Activated naive CD4-positive, alpha-beta T cell treated with anti-CD3 and anti-CD28 coated beads, Interleukin-2, amount 50 U/mL, for 72 hours (primary cell): ENCODE measurements at regions not wholly inside any gene's neighbourhood (a gene's known extent, or its start where the extent isn't known, plus 50 kb on each side); places are given as distances from the start of the nearest gene placed in this dataset.

ENCODE experiments used
- ATAC-seq, 2 donors: fragments of 150-1000 bp; cut with Tn5 transposase; 2 replicates each; pipeline ENCODE4 v1.10.0; 2021; ENCODE audit warnings: mild to moderate bottlenecking in 2 of 2, moderate library complexity in 2 of 2
- DNase-seq, 2 donors: peaks; one replicate each; pipeline ENCODE4 v3.0.0; 2021 to 2022; ENCODE audit warnings: low spot score in 2 of 2
- H3K27ac Mint-ChIP-seq, 2 donors: one replicate each; pipeline ENCODE4 v1.8.0; 2022; ENCODE audit warnings: mild to moderate bottlenecking in 2 of 2, mixed read lengths in 2 of 2
- H3K36me3 Mint-ChIP-seq, 2 donors: one replicate each; pipeline ENCODE4 v1.8.0; 2022; ENCODE audit warnings: mixed read lengths in 2 of 2
- H3K9me3 Mint-ChIP-seq, 2 donors: one replicate each; pipeline ENCODE4 v1.8.0; 2022; ENCODE audit warnings: mixed read lengths in 2 of 2

DNA sequence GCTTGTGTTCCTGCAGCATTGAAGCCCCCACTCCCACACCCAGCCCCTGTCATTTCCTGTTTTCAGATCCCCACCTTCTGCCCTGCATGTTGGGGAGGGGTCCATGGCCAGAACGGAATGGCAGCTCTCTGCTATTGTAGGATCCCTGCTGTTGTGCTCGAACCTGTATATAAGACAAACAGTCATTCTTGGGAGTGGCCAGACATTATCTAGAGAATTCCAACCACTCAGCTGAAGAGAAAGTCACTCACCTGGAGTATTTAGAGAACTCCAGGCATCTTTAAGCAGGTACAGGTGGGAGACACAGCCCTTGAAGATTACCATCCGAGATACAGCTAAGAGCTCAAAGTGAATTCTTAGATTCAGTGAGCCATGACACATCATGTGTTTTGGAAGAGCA is 96.1 kb downstream of the C9orf152 start:
- Mint-ChIP-seq H3K9me3 (no peaks in the 10 kb centered on the region), H3K27ac (peak overlapping the region in 1 of 2 donors; percentile 29), H3K36me3 (no peaks in the 10 kb centered on the region)
- DNase-seq = no peak
- ATAC-seq = no peak

DNA sequence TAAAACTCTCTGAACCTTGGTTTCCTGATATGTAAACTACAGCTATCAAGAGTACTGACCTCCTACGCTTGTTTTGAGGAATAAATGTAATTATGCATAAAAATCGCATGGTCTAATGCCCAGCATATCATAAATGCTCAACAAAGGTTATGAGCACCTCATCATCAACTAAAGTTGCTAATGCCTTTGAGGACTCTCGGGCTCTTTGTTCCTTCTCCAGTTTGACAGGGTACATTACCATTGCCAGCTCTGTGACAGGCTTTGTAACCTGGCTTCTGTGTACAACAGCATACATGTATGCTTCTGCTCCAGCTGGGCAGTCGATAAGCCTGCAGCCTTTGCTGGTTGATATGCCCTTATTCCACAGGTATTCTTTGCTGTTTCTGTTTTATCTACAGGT is 95.2 kb downstream of the C9orf152 start:
- DNase-seq (no peak), ATAC-seq (no peak)
- Mint-ChIP-seq H3K36me3 (no peaks in the 10 kb centered on the region), H3K9me3 (no peaks in the 10 kb centered on the region), H3K27ac (no peak overlapping the region)

DNA sequence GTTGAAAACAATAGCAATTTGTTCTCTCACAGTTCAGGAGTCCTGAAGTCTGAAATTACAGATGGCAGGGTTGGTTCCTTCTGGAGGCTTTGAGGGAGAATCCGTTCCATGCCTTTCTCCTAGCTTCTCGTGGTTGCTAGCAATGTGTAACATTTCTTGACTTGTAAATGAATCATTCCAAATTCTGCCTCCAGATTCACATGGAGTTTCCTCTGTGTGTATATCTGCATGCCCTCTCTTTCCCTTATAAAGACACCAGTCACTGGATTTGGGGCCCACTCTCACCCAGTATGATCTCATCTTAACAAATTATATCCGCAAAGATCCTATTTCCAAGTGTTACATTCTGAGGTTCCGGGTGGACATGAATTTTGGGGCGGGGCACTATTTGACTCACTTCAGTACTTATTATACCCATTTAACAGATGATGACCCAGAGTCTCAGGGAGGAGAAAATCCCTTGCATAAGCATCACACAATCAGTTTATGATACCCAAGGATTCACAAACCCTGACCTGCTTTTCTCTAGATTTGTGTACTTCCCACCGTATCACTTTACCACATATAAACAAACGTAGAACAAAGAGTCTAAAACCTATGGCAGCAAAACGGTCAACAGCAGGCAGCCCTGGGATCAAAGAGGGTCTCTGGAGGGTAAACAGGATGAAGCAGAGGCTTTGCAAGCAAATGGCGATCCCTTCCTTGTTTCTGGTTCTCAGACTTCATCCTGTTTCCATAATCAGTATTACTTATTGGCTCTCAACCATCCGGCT is 93.7 kb downstream of the C9orf152 start:
- Mint-ChIP-seq H3K9me3 (no peaks in the 10 kb centered on the region), H3K27ac (no peak overlapping the region), H3K36me3 (no peaks in the 10 kb centered on the region)
- DNase-seq = no peak
- no peak for ATAC-seq

DNA sequence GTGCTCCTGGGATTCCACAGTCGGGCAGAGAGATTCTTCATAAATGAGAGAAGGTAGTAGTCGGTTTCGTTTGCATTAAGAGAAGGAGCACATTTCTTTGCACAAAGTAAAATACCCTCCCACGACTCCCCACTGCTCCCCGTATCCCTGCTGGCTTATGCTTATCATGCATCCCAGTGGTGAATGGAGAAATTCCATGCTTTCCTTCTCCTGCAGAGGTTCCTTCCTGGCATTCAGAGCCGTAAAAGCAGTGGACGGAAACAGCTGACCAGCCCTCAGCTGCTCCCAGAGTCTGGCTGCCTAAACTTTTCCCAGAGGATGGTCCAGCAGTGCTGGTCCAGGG is 93.1 kb downstream of the C9orf152 start:
- no peak for DNase-seq
- no peaks in the 10 kb centered on the region for H3K36me3 Mint-ChIP-seq
- H3K27ac Mint-ChIP-seq = peak overlapping the region in 1 of 2 donors; percentile 23
- H3K9me3 Mint-ChIP-seq = no peaks in the 10 kb centered on the region
- ATAC-seq = no peak

DNA sequence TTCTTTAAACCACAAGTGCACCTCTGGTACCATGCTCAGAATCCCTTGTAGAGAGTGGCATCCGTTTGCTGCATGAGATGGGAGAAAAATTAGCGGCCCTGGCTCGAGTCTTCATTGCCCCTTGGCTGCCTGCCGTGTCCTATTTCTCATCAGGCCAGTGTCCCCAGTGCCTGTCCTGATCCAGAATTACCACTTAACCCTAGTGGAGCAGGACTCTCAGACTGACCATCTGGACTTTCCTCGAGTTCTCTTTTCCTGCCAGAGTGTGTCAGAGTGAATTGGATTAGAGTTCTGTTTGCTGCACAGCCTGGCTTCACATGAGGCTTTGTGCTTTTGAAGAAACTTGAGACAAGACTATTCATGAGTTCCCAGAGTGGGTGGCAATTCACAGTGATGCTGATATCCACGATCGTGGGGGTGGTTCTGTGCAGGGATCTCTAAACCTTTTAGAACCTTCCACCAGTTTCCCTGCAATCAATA is 92.6 kb downstream of the C9orf152 start:
- Mint-ChIP-seq H3K36me3 (no peaks in the 10 kb centered on the region), H3K27ac (peak overlapping the region in 1 of 2 donors; percentile 23), H3K9me3 (no peaks in the 10 kb centered on the region)
- no peak for ATAC-seq
- no peak for DNase-seq

DNA sequence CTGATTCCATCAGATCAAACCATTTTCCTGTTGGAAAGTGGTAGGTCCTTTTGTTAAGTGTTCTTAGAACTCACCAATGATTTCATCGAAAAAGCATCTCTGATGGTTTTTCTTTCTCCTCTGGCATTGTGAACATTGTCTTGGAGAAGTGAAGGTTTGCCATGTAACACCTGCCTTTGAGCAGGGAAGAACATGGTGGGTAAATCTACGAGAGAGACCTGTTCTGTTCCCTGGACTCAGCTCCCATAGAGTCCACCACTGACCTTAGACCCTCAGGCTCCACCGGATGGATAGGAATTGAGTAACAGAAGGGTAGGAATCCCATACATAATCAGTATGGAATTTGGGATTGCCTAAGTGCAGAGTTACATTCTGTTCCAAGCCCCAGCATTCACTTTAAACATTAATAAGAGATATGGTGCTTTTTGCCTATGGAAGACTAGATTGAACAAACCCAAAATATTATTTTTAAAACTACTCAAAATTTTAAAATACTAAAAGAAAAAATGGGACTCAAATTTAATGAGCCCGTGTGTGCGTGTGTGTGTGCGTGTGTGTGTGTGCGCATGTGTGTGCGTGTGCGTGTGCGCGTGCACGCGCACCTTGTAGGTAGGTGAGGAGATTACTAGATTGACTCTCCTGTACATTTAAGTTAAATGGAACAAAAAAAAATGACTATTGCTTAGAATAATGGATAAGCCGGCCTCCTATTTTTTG is 92.0 kb downstream of the C9orf152 start:
- Mint-ChIP-seq H3K36me3 (no peaks in the 10 kb centered on the region), H3K9me3 (no peaks in the 10 kb centered on the region), H3K27ac (no peak overlapping the region)
- ATAC-seq (no peak), DNase-seq (no peak)

DNA sequence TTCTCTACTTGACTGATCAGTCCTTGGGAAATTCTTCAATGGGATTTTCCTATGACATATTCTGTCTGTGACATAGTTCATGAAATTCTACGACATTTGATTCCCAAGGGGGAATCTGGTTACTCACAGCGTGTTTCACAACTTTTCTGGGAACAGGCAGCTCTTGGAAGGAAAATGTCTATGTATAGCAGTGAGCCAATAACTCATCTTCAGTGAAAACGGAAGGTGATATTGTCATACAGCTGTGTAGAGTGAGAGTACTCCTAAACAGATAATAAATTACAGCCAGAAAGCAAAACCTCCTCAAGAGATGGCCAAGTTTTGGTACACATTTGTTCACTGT is 91.4 kb downstream of the C9orf152 start:
- Mint-ChIP-seq H3K36me3 (no peaks in the 10 kb centered on the region), H3K27ac (no peak overlapping the region), H3K9me3 (no peaks in the 10 kb centered on the region)
- ATAC-seq (no peak), DNase-seq (no peak)

DNA sequence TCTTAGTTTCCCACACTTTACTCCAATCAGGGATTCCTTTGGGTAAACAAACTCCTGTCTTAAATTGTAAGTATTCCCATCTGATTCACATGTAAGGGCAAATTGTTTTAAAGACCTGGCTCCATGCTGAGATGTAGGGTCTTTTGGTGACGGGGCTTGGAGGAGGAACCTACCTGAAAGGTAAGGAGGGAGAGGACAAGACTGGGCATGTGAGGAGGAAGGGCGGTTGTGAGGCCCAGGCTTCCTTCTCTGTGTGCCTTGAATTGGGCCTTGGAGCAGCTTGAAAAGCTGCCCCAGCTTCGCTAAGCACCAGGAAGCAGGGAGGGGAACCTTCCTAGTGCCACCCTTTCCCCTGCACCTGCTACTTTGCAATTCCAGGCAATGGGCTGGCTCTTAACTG is 86.8 kb downstream of the C9orf152 start:
- no peak for DNase-seq
- H3K27ac Mint-ChIP-seq = no peak overlapping the region
- ATAC-seq = no peak
- H3K36me3 Mint-ChIP-seq = no peaks in the 10 kb centered on the region
- no peaks in the 10 kb centered on the region for H3K9me3 Mint-ChIP-seq

DNA sequence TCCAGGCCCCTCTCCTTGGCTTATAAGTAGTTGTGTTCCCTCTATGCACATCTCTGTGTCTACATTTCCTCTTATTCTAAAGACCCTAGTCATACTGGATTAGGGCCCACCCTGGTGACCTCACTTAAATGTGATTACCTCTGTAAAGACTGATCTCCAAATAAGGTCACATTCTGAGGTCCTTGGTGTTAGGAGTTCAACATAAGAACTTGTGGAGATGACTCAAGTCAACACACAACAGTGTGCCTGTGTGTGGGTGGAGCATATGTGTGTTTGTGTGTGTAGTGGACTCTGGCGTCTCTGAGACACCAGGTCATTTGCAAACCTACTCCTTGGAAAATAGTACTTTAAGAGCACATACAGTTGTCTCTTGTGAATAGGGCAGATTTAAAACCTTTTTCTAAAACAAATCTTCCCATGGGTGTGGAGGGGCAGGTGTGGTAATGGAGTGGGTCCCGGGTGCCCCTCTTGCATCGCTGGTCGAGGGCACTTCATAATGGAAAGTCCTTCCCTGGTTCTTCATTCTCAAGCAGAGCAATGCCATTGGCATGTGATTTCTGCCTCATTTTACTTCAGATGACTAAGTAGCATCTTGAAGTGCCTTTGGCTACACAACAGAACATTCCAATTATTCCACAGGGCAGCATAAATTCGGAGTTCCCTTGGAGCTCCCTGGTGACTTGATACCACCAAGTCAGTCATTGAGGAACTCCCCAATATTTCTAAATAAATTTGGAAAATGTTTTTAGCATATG is 84.4 kb downstream of the C9orf152 start:
- no peak overlapping the region for H3K27ac Mint-ChIP-seq
- no peaks in the 10 kb centered on the region for H3K36me3 Mint-ChIP-seq
- no peaks in the 10 kb centered on the region for H3K9me3 Mint-ChIP-seq
- peak in 1 of 2 donors; percentile 11 for ATAC-seq
- no peak for DNase-seq

DNA sequence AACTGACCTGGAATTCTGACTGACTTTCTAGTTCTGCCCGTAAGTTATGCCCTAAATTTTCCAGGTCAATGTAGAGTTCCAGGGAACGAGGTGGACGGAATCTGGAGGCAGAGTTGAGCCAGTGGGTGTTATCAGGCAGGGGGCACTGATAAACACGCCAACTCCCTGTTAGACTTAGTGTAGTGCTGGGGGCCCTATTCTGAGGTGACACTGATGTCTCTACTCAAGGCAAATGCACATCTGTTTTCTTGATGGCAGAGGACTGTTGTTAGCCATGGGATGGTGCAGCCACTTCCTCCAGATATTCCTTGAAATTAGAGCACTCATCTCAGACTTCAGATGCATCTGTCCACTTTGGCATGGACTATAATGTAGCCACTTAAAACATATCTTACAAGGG is 83.5 kb downstream of the C9orf152 start:
- no peaks in the 10 kb centered on the region for H3K36me3 Mint-ChIP-seq
- ATAC-seq (no peak), DNase-seq (no peak)
- H3K9me3 Mint-ChIP-seq = no peaks in the 10 kb centered on the region
- peak overlapping the region in 1 of 2 donors; percentile 65 for H3K27ac Mint-ChIP-seq

DNA sequence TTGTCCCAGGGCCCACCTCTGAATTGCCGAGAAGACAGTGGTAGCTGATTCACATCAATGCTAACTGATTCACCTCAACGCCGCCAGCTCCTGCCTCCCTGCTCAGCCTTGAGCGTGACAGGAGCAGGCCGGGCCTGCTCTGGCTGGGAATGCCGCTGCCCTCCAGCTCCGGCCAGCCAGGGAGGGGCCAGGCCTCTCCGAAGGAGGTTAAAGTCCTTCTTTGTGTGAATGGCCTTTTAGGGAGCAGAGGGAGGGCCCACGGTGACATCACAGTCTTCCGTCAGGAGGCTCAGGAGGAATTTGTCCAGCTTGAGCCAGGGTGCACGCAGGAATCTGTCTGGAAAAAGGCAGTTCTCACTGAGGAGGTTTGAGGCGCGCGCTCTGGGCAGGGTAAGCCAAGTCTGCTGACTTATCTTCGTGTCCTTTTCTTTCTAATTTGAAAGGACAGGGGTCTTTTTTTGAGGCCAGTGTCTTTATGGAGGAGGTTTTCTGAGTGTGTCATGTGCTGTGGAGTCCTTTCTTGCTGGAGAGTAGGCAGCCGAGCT is 82.7 kb downstream of the C9orf152 start:
- H3K27ac Mint-ChIP-seq = no peak overlapping the region

DNA sequence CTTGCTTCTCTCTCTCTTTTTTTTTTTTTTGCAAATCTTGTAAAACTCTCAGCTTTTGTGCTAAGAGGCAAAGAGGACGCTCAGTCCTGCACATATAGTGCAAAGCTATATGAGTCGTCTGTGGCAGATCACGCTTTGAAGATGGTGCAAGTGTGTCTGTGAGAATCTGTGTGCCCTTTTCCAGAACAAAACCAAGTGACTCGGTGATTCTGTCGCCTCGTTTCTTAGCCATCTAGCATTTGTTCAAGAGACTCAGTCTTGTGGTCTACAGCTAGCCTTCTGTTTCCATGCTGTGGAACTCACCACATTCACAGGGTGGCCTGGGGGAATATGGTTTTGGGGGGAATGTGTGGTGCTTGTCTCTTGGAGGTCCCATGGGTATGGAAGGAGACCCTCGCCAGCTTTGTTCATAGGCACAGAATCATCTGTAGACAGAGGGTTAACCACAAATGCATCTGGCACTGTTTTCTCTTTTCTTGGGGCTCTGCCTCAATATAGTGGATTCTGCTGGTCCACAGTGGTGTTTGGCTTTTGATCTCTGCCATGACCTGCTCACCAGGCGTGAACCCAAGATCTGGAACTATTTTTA is 82.1 kb downstream of the C9orf152 start:
- H3K36me3 Mint-ChIP-seq = no peaks in the 10 kb centered on the region
- no peaks in the 10 kb centered on the region for H3K9me3 Mint-ChIP-seq
- DNase-seq (no peak), ATAC-seq (peak; percentile 44 to 59)
- peak overlapping the region; percentile 57 to 69 for H3K27ac Mint-ChIP-seq

More for the DNA sequence above, 82.7 kb downstream of the C9orf152 start:
- no peaks in the 10 kb centered on the region for H3K36me3 Mint-ChIP-seq
- ATAC-seq = no peak
- no peaks in the 10 kb centered on the region for H3K9me3 Mint-ChIP-seq
- no peak for DNase-seq

DNA sequence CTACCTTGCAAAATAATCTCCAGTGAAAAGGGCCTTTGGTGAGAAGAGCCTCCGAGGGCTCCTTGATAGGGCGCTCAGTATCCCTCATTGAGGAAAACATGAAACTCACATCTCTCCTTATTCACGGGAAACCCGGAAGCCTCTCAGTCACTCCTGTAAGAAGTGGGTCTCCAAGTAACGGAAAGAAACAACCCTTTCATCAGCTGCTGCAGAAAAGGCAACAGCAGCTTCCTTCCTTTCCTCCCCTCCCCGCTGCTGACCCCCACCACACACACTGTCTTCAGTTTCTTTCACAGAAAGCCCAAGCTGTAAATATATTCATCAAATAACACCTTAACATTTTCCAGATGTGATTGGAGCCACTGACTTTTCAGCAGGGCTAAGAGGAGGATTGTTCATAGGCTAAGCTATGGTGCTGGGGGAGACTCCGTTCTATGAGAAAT is 81.4 kb downstream of the C9orf152 start:
- ATAC-seq (peak in 1 of 2 donors; percentile 21), DNase-seq (no peak)
- H3K27ac Mint-ChIP-seq = peak overlapping the region in 1 of 2 donors; percentile 69

DNA sequence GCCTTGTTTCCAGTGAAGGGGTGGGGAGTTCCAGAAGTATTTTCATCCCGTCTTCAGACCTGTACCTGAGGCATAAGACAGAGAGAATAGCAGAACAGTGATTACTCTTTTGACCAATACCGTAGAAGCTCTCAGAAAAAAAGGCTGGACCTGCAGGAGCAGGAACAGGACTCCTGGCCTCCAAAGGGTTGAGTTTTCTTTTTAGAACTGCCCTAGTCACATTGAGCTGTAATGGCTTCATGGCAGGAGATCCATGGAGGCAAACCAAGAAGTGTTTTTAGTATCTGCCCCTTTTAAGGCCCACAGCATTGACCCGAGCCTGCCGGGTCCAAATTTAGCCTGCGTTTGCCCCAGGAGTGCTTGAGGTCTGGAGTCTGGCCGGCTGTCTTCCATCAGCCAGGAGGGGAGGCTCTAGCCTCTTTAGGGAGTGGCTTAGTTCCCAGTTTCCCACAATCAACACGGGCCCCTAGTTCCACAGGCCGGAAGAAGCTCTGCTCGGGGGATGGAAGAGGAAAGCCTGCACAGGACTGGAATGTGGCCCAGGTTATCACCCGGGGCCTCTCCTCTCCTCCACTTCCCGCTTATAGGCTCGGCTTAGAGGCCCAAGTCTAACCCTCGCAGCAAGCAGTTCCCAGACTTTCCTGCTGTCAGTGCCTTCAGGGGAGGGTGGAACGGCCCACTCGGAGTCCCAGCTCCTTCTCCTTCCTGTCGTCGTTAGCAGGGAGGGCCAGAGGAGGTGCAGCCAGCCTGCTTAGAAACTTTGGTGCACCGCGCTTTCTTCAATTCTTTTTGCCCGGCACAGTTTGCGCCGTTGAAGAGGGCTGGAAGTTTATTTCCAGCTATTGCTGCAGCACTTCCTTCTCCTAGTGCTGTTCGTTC is 80.7 kb downstream of the C9orf152 start:
- ATAC-seq (no peak), DNase-seq (no peak)
- Mint-ChIP-seq H3K27ac (peak overlapping the region in 1 of 2 donors; percentile 69), H3K36me3 (no peaks in the 10 kb centered on the region), H3K9me3 (no peaks in the 10 kb centered on the region)

More for the DNA sequence above, 81.4 kb downstream of the C9orf152 start:
- no peaks in the 10 kb centered on the region for H3K9me3 Mint-ChIP-seq
- no peaks in the 10 kb centered on the region for H3K36me3 Mint-ChIP-seq

DNA sequence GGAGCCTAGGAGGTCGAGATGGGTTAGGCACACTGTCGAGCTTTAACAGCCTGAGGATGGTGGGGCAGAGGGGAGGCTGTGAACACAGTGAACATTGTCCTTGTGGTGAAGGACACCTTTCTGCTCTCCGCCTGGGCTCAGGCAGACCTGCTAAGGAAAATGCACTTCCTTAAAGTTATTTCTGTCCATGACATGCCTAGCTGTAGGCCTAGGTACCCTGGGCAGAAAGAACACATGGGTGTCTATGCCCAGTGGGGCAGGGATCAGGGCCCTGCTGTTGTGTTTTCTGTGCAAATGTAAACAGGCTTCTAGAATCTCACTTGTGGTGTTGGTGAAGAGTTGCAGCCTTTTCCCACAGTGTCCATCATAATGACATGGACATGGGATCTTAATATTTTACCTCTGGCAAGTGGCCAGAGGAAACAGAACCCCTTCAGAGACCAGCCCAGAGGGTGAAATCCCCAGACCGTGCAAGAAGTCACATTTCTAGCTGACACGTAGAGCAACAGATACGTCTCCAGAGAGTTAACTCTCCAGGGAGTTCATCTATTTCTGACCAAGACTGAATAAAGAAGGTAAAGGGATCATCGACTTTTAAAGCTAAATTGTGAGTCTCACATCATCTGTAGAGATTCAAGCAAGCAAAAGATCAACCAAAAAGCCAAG is 79.2 kb downstream of the C9orf152 start:
- Mint-ChIP-seq H3K27ac (peak overlapping the region in 1 of 2 donors; percentile 44), H3K36me3 (no peaks in the 10 kb centered on the region), H3K9me3 (no peaks in the 10 kb centered on the region)
- DNase-seq = no peak
- no peak for ATAC-seq
